ENCODE measurements at regions not wholly inside any gene's neighbourhood (a gene's known extent, or its start where the extent isn't known, plus 50 kb on each side); places are given as distances from the start of the nearest gene placed in this dataset.

DNA sequence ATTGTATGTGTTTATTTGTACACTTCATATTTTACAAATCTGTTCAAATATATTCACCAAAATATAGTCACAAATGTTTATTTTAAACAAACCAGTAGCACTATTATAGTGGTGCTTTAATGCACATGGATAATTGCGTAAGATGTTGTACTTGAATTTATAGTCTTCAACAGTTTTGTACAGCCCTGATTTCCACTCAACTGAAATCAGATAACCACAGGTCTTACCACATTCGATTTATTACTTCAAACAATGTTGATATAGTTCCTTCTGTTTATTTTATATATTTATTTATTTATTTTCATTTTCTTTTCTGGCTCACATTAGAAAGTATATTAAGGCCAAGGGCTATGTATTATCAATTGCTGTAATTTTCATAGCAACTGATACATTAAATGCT, 99.4 kb upstream of the ZNF804A start:
- TF ChIP-seq, protein P1, sequence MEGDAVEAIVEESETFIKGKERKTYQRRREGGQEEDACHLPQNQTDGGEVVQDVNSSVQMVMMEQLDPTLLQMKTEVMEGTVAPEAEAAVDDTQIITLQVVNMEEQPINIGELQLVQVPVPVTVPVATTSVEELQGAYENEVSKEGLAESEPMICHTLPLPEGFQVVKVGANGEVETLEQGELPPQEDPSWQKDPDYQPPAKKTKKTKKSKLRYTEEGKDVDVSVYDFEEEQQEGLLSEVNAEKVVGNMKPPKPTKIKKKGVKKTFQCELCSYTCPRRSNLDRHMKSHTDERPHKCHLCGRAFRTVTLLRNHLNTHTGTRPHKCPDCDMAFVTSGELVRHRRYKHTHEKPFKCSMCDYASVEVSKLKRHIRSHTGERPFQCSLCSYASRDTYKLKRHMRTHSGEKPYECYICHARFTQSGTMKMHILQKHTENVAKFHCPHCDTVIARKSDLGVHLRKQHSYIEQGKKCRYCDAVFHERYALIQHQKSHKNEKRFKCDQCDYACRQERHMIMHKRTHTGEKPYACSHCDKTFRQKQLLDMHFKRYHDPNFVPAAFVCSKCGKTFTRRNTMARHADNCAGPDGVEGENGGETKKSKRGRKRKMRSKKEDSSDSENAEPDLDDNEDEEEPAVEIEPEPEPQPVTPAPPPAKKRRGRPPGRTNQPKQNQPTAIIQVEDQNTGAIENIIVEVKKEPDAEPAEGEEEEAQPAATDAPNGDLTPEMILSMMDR (IDR thresholded peaks at IDR 0.05; ENCODE audit: poor library complexity, severe bottlenecking): no peak
- TF ChIP-seq, protein P2, sequence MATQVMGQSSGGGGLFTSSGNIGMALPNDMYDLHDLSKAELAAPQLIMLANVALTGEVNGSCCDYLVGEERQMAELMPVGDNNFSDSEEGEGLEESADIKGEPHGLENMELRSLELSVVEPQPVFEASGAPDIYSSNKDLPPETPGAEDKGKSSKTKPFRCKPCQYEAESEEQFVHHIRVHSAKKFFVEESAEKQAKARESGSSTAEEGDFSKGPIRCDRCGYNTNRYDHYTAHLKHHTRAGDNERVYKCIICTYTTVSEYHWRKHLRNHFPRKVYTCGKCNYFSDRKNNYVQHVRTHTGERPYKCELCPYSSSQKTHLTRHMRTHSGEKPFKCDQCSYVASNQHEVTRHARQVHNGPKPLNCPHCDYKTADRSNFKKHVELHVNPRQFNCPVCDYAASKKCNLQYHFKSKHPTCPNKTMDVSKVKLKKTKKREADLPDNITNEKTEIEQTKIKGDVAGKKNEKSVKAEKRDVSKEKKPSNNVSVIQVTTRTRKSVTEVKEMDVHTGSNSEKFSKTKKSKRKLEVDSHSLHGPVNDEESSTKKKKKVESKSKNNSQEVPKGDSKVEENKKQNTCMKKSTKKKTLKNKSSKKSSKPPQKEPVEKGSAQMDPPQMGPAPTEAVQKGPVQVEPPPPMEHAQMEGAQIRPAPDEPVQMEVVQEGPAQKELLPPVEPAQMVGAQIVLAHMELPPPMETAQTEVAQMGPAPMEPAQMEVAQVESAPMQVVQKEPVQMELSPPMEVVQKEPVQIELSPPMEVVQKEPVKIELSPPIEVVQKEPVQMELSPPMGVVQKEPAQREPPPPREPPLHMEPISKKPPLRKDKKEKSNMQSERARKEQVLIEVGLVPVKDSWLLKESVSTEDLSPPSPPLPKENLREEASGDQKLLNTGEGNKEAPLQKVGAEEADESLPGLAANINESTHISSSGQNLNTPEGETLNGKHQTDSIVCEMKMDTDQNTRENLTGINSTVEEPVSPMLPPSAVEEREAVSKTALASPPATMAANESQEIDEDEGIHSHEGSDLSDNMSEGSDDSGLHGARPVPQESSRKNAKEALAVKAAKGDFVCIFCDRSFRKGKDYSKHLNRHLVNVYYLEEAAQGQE (IDR thresholded peaks at IDR 0.05; ENCODE audit: borderline replicate concordance): no peak
- no peak for TF ChIP-seq EZH2 (IDR thresholded peaks at IDR 0.05; ENCODE audit: borderline replicate concordance, insufficient read depth, low read length, poor library complexity, severe bottlenecking)
